22Rv1 (cell line): ENCODE measurements at regions not wholly inside any gene's neighbourhood (a gene's known extent, or its start where the extent isn't known, plus 50 kb on each side); places are given as distances from the start of the nearest gene placed in this dataset.

Experiments used
- ZFX ChIP-seq: fragments of 450-650 bp; IDR thresholded peaks from 2 replicates; pipeline ENCODE4 v1.6.1; 2017; ENCODE audit warnings: antibody characterized with exemption, borderline replicate concordance
- TF ChIP-seq, protein P1 (sequence below): fragments of 450-650 bp; IDR thresholded peaks from 2 replicates; pipeline ENCODE4 v1.5.1; 2017; ENCODE audit warnings: mild to moderate bottlenecking

DNA sequence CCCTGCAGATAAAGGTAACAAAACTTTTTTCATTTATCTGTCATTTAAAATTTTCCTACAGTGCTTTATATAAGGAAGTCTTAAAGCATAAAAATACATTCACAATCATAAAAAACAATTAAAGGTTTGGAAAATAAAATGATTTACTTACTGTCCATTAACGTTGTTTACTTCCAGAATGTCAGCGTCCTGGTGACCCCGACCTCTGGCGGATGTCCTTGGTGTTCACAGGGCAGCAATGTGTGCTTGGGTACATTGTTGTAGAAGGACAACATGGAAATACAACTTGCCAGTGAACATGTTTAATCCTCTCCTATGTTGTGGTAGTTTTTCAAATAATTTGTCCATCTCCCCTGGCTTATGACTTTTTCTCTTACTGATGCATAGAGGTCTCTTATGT, 168.8 kb upstream of the NDN start:
- TF ChIP-seq, protein P1, sequence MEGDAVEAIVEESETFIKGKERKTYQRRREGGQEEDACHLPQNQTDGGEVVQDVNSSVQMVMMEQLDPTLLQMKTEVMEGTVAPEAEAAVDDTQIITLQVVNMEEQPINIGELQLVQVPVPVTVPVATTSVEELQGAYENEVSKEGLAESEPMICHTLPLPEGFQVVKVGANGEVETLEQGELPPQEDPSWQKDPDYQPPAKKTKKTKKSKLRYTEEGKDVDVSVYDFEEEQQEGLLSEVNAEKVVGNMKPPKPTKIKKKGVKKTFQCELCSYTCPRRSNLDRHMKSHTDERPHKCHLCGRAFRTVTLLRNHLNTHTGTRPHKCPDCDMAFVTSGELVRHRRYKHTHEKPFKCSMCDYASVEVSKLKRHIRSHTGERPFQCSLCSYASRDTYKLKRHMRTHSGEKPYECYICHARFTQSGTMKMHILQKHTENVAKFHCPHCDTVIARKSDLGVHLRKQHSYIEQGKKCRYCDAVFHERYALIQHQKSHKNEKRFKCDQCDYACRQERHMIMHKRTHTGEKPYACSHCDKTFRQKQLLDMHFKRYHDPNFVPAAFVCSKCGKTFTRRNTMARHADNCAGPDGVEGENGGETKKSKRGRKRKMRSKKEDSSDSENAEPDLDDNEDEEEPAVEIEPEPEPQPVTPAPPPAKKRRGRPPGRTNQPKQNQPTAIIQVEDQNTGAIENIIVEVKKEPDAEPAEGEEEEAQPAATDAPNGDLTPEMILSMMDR, result no peak; the same call in 1 of the 2 replicates
- no peak for TF ChIP-seq ZFX
